HG02623 (cell line): ENCODE measurements at regions not wholly inside any gene's neighbourhood (a gene's known extent, or its start where the extent isn't known, plus 50 kb on each side); places are given as distances from the start of the nearest gene placed in this dataset.

ENCODE experiments used
- ATAC-seq: cut with Tn5 transposase; IDR thresholded peaks from one replicate; pipeline ENCODE4 v1.9.1; 2021; ENCODE audit warnings: moderate library complexity; ENCODE audit not compliant: unreplicated experiment

DNA sequence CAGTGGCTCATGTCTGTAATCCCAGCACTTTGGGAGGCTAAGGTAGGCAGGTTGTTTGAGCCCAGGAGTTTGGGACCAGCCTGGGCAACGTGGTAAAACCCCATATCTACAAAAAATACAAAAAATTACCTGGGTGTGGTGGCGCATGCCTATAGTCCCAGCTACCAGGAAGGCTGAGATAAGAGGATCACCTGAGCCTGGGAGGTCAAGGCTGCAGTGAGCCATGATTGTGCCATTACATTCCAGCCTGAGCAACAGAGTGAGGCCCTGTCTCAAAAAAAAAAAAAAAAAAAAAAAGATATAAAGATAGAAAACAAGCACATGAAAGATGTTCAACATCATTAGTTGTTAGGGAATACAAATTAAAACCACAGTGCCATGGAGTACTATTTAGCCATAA is 65.3 kb upstream of the UGP2 start:
- ATAC-seq: no peak

GRCh38 chr2:63777816-63778215 is 63.9 kb upstream of the UGP2 start:
- no peak for ATAC-seq

- ATAC-seq: no peak
Observed at GRCh38 chr2:63778391-63778790, 63.3 kb upstream of the UGP2 start.

GRCh38 chr2:63780518-63781155 is 61.1 kb upstream of the UGP2 start:
- ATAC-seq: no peak

DNA sequence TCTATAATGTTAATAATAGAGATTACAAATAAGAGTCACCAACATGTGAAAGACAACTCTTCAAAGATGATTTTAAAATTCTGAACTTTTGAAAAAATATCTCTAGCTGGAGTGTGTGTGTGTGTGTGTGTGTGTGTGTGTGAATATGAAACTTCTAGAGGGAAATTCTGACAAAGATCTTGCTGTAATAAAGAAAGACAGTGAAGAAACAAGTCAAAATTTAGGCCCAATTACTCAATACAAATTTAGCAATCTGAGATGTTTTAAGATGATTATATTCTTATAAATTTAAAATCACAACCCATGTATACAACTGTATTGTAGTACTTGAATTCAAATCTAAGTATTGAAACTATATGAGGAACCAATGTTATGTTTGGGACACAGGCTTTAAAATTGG is 57.2 kb upstream of the UGP2 start:
- no peak for ATAC-seq

- ATAC-seq: no peak
Observed at GRCh38 chr2:63785096-63785495, 56.6 kb upstream of the UGP2 start.

DNA sequence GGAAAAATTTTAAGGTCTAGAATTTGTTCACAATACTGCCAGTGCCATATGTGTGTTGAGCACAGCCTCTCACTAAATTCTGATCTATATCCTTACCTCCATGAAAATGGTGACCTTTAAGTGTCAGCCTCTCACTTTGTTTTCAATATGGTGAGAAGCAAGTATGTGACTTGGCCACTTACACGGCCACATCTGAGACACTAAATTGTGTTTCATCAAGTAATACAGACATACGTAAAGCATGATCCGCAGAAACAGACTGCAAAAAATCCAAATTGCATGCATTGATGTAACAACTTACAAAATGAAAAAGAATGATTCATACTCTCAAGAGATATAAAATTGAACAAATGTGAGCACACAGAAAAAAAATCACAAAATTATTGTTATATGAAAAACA is 55.2 kb upstream of the UGP2 start:
- no peak for ATAC-seq

- no peak for ATAC-seq
Observed at GRCh38 chr2:63788071-63788470, 53.6 kb upstream of the UGP2 start.

GRCh38 chr2:63789338-63790020 is 52.2 kb upstream of the UGP2 start:
- ATAC-seq: no peak

GRCh38 chr2:63790491-63790890 is 51.2 kb upstream of the UGP2 start:
- ATAC-seq: no peak

DNA sequence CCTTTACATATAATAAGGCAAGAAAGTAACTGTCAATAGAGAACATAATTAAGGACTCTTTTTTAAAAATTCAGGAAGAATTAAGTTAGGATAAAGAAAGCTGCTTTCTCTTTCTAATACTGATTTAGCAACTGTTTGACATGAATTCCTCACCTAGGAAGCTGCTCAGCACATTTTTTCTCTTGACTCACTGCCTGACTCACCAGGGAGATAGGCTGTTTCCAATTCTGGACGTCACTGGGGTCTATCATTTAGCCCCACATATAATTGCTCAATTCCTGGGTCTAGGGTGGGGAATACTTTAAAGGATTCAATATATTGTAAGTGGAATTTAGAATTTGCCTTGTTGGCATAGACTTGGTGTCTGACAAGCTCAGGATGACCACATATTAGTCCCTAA is 50.8 kb upstream of the UGP2 start:
- ATAC-seq: no peak

- ATAC-seq: no peak
Observed at GRCh38 chr2:63791387-63791786, 50.3 kb upstream of the UGP2 start.
